SK-N-SH (cell line): ENCODE measurements at regions not wholly inside any gene's neighbourhood (a gene's known extent, or its start where the extent isn't known, plus 50 kb on each side); places are given as distances from the start of the nearest gene placed in this dataset.

Experiments
- CTCF ChIA-PET: fragments of 300-600, 350-600 bp; formaldehyde crosslinking; extraction: SDS; loops from one replicate; lab custom pipeline; 2021; lab: Yijun Ruan, JAX
- POLR2A ChIA-PET: fragments of 350-600 bp; sonication (Branson Sonifier 250); formaldehyde crosslinking; extraction: SDS; loops from one replicate; lab custom pipeline; 2020; ENCODE audit warnings: antibody characterized with exemption, inconsistent platforms; lab: Yijun Ruan, JAX
- DNase-seq: peaks from one replicate; pipeline ENCODE4 v3.0.0; 2012
- H2AFZ ChIP-seq: fragments of 200-600 bp; sonication (generic); 2 replicates; pipeline ENCODE4 v1.8.1; 2016; ENCODE audit warnings: antibody characterized with exemption, mild to moderate bottlenecking, low read depth
- H3F3A ChIP-seq: fragments of 200-600 bp; sonication (generic); replicated peaks from 2 replicates; pipeline ENCODE3; 2016; ENCODE audit warnings: antibody characterized with exemption, mild to moderate bottlenecking; ENCODE audit not compliant: insufficient read depth
- H3K27ac ChIP-seq, 2 experiments: fragments of 200-500 bp in 1 of 2; fragments of 200-600 bp in 1 of 2; sonication (Bioruptor generic) in 1 of 2; sonication (generic), shearing (Covaris generic) in 1 of 2; 2 replicates each; pipeline versions ENCODE4 v1.5.1 to v1.6.1; 2014 to 2016; ENCODE audit warnings: low read depth in 2 of 2, inconsistent platforms in 1 of 2, low read length in 1 of 2, mild to moderate bottlenecking in 1 of 2, mixed read lengths in 1 of 2
- H3K27me3 ChIP-seq: fragments of 200-600 bp; sonication (generic), shearing (Covaris generic); 2 replicates; pipeline ENCODE4 v1.6.1; 2016; ENCODE audit warnings: mixed run types; ENCODE audit not compliant: insufficient read depth
- H3K36me3 ChIP-seq, 2 experiments: fragments of 200-500 bp in 1 of 2; fragments of 200-600 bp in 1 of 2; sonication (Bioruptor generic) in 1 of 2; sonication (generic) in 1 of 2; replicated peaks in 1 of 2; 2 replicates each; pipeline versions ENCODE3 to v1.5.1; 2014 to 2016; ENCODE audit warnings: low read length in 1 of 2, mild to moderate bottlenecking in 1 of 2; ENCODE audit not compliant: insufficient read depth in 2 of 2, control insufficient read depth in 1 of 2
- H3K4me1 ChIP-seq, 2 experiments: fragments of 200-500 bp in 1 of 2; fragments of 200-600 bp in 1 of 2; sonication (Bioruptor generic) in 1 of 2; sonication (generic), shearing (Covaris generic) in 1 of 2; 2 replicates each; pipeline versions ENCODE4 v1.5.1 to v1.6.1; 2014 to 2016; ENCODE audit warnings: low read depth in 1 of 2, low read length in 1 of 2, mixed run types in 1 of 2; ENCODE audit not compliant: insufficient read depth in 2 of 2, control insufficient read depth in 1 of 2
- H3K4me2 ChIP-seq: fragments of 200-600 bp; sonication (generic), shearing (Covaris generic); 2 replicates; pipeline ENCODE4 v1.6.1; 2017; ENCODE audit warnings: mixed run types
- H3K4me3 ChIP-seq, 2 experiments: fragments of 200-500 bp in 1 of 2; fragments of 200-600 bp in 1 of 2; sonication (Bioruptor generic) in 1 of 2; sonication (generic), shearing (Covaris generic) in 1 of 2; 2 replicates each; pipeline versions ENCODE4 v1.5.1 to v1.8.1; 2014 to 2016; ENCODE audit warnings: low read depth in 2 of 2, inconsistent platforms in 1 of 2, low read length in 1 of 2, mild to moderate bottlenecking in 1 of 2, mixed read lengths in 1 of 2, moderate library complexity in 1 of 2
- H3K79me2 ChIP-seq: fragments of 200-600 bp; sonication (generic); 2 replicates; pipeline ENCODE4 v1.8.1; 2017; ENCODE audit warnings: mild to moderate bottlenecking; ENCODE audit not compliant: insufficient read depth
- H3K9ac ChIP-seq: fragments of 200-600 bp; sonication (generic); 2 replicates; pipeline ENCODE4 v1.6.1; 2017; ENCODE audit warnings: mixed run types
- H3K9me2 ChIP-seq: fragments of 200-600 bp; sonication (generic); 2 replicates; pipeline ENCODE4 v1.6.1; 2017; ENCODE audit warnings: mixed run types
- H3K9me3 ChIP-seq: fragments of 200-600 bp; sonication (generic); 2 replicates; pipeline ENCODE4 v1.6.1; 2017; ENCODE audit warnings: mixed run types, mild to moderate bottlenecking, moderate library complexity
- H4K20me1 ChIP-seq: fragments of 200-600 bp; sonication (generic); 2 replicates; pipeline ENCODE4 v1.6.1; 2017; ENCODE audit warnings: mild to moderate bottlenecking, mixed run types; ENCODE audit not compliant: insufficient read depth
- CHD2 ChIP-seq: fragments of 150-350 bp; IDR thresholded peaks from 2 replicates; pipeline ENCODE4 v1.6.1; 2018; ENCODE audit warnings: low read length; ENCODE audit not compliant: partially characterized antibody
- ELF1 ChIP-seq: IDR thresholded peaks from 2 replicates; pipeline ENCODE4 v1.4.0; 2012
- EZH2phosphoT487 ChIP-seq: fragments of 200-600 bp; sonication (generic); IDR thresholded peaks from 2 replicates; pipeline ENCODE4 v1.6.1; 2017; ENCODE audit warnings: low read depth, mixed run types, mild to moderate bottlenecking, antibody characterized with exemption, moderate library complexity, borderline replicate concordance
- FOXJ3 ChIP-seq: sonication (generic); formaldehyde crosslinking; IDR thresholded peaks from 2 replicates; pipeline ENCODE4 v1.5.1; 2020; ENCODE audit warnings: mild to moderate bottlenecking, missing genetic modification reagents
- GABPA ChIP-seq: IDR thresholded peaks from 2 replicates; pipeline ENCODE4 v1.4.0; 2012; ENCODE audit warnings: low read depth, mild to moderate bottlenecking
- MAX ChIP-seq: IDR thresholded peaks from 2 replicates; pipeline ENCODE4 v1.4.0; 2012; ENCODE audit warnings: low read depth
- MEF2A ChIP-seq: IDR thresholded peaks from 2 replicates; pipeline ENCODE4 v1.4.0; 2012; ENCODE audit warnings: low read depth, borderline replicate concordance
- NRF1 ChIP-seq: IDR thresholded peaks from 2 replicates; pipeline ENCODE4 v1.6.1; 2012; ENCODE audit warnings: low read depth, mild to moderate bottlenecking, low read length
- RCOR1 ChIP-seq: fragments of 150-350 bp; IDR thresholded peaks from 2 replicates; pipeline ENCODE4 v1.6.1; 2017; ENCODE audit warnings: antibody characterized with exemption, low read length
- RXRA ChIP-seq: IDR thresholded peaks from 2 replicates; pipeline ENCODE4 v1.4.0; 2012; ENCODE audit warnings: low read depth, mild to moderate bottlenecking, borderline replicate concordance
- TEAD4 ChIP-seq: IDR thresholded peaks from 2 replicates; pipeline ENCODE4 v1.4.0; 2012; ENCODE audit warnings: mild to moderate bottlenecking, borderline replicate concordance; ENCODE audit not compliant: insufficient read depth
- USF2 ChIP-seq: fragments of 150-350 bp; IDR thresholded peaks from 2 replicates; pipeline ENCODE4 v1.6.1; 2017; ENCODE audit warnings: antibody characterized with exemption, low read length, low read depth, borderline replicate concordance
- YY1 ChIP-seq: IDR thresholded peaks from 2 replicates; pipeline ENCODE4 v1.4.0; 2012; ENCODE audit warnings: low read depth, mild to moderate bottlenecking
- WGBS: methylation state at CpG from one replicate; pipeline ENCODE4 v1.1.6; 2017; ENCODE audit warnings: low lambda C conversion rate; 5-methylcytosine and 5-hydroxymethylcytosine counted together

GRCh38 chr11:129722529-129722928 is 93.1 kb upstream of the TMEM45B start:
- WGBS = 47% methylated on average over 6 of the region's 6 CpGs
- no peaks in the 10 kb centered on the region for H3K4me1 ChIP-seq
- TF ChIP-seq TEAD4 (no peak), EZH2phosphoT487 (no peak), GABPA (no peak)
- CTCF ChIA-PET = interaction anchor here (1.0 to 1.4 kb wide), 2 partner anchors 8 to 18 kb away, joined by 3 read pairs; no protein-coding TSS in a partner anchor
- peaks cover 16% of the 10 kb centered on the region; the same call in 1 of the 2 replicates for H3K27me3 ChIP-seq
- no peaks in the 10 kb centered on the region for H3F3A ChIP-seq
- no peaks in the 10 kb centered on the region for H3K79me2 ChIP-seq
- no peaks in the 10 kb centered on the region for H3K9me2 ChIP-seq
- H2AFZ ChIP-seq = no peak overlapping the region
- no peak overlapping the region for H3K9ac ChIP-seq
- H3K36me3 ChIP-seq = no peaks in the 10 kb centered on the region
- no peak overlapping the region for H3K4me3 ChIP-seq
- no peaks in the 10 kb centered on the region for H4K20me1 ChIP-seq
- H3K4me2 ChIP-seq = no peak overlapping the region
- no peak for DNase-seq
- H3K27ac ChIP-seq = no peak overlapping the region
- POLR2A ChIA-PET = no interaction called here
- H3K9me3 ChIP-seq = no peaks in the 10 kb centered on the region

- Histone ChIP-seq H3K27me3 (peaks cover 16% of the 10 kb centered on the region; the same call in 1 of the 2 replicates), H3K27ac (no peak overlapping the region), H3K36me3 (no peaks in the 10 kb centered on the region), H3K9me2 (no peaks in the 10 kb centered on the region), H3K79me2 (no peaks in the 10 kb centered on the region), H3F3A (no peaks in the 10 kb centered on the region), H3K4me3 (no peak overlapping the region), H2AFZ (no peak overlapping the region), H4K20me1 (no peaks in the 10 kb centered on the region), H3K4me2 (no peak overlapping the region), H3K9me3 (no peaks in the 10 kb centered on the region), H3K4me1 (no peaks in the 10 kb centered on the region), H3K9ac (no peak overlapping the region)
- ChIA-PET CTCF (interaction anchor here (1.0 to 1.4 kb wide), 2 partner anchors 9 to 17 kb away, joined by 3 read pairs; no protein-coding TSS in a partner anchor), POLR2A (no interaction called here)
- DNase-seq = no peak
- TF ChIP-seq USF2 = no peak
- WGBS = 44% methylated on average over 7 of the region's 13 CpGs
Measured at GRCh38 chr11:129723146-129723760, 92.4 kb upstream of the TMEM45B start.

- no peaks in the 10 kb centered on the region for H3K9me3 ChIP-seq
- no peaks in the 10 kb centered on the region for H3K9me2 ChIP-seq
- H3K4me3 ChIP-seq = no peak overlapping the region
- ChIA-PET POLR2A (no interaction called here), CTCF (no interaction called here)
- H2AFZ ChIP-seq = no peak overlapping the region
- no peaks in the 10 kb centered on the region for H3K79me2 ChIP-seq
- no peaks in the 10 kb centered on the region for H3F3A ChIP-seq
- H3K27ac ChIP-seq = no peak overlapping the region
- WGBS = 20% methylated on average over 7 of the region's 11 CpGs
- H3K4me2 ChIP-seq = no peak overlapping the region
- H3K4me1 ChIP-seq = no peaks in the 10 kb centered on the region; a peak in 1 of 4 replicates
- no peak overlapping the region for H3K9ac ChIP-seq
- TF ChIP-seq CHD2 (no peak), MAX (no peak), RXRA (no peak), RCOR1 (no peak), FOXJ3 (CRISPR knock-in tag) (no peak), NRF1 (no peak), YY1 (no peak), ELF1 (no peak), TEAD4 (no peak), MEF2A (no peak)
- no peaks in the 10 kb centered on the region for H3K36me3 ChIP-seq
- peaks cover 16% of the 10 kb centered on the region; the same call in 1 of the 2 replicates for H3K27me3 ChIP-seq
- no peaks in the 10 kb centered on the region for H4K20me1 ChIP-seq
- no peak for DNase-seq
Measured at GRCh38 chr11:129723761-129724162, 91.9 kb upstream of the TMEM45B start.
